ENCODE measurements at regions not wholly inside any gene's neighbourhood (a gene's known extent, or its start where the extent isn't known, plus 50 kb on each side); places are given as distances from the start of the nearest gene placed in this dataset.
"Not testable (repeated sequence)": the region's sequence is repeated elsewhere in the genome, so short reads cannot be mapped to it uniquely, and the experiment has no call there.

DNA sequence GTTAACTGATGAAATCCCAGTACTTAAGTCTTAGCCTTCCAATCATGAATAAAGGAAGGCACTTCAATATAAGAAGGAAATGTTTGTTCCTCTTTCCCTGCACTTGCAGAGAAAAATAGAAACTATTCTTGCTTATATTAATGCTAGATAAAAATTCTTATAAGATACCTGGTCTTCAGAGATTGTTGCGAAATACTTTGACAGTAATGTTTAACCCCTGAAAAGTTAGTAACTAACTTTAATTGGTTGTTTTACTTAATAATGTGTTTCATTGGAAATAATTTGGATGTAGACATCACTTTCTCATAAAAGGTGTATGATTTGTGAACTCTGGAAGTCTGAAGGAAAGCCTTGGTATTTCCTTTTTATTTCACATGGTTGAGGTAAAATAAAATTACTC lies 294.2 kb upstream of the SYNCRIP start:
- DNase-seq: no peak

DNA sequence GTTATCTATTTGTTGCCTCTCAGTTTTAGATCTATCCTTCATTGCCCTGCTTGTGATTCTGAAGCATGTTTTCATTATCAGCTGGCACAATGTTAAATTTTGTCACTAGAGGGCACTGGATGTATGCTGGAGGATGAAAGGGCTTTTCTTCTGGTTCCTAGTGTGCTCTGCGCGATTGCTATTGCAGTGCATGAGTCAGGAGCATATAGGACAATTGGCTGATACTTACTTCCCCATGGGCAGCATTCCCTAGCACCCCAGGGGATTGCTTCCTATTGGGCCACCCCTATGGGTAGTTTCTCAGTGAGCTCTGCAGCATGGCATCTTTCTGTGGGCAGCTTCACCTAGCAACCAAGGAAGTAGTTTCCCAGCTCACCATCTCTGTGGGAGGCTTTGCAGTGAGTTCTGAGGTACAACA lies 280.3 kb upstream of the SYNCRIP start:
- peak; percentile 30 for DNase-seq

DNA sequence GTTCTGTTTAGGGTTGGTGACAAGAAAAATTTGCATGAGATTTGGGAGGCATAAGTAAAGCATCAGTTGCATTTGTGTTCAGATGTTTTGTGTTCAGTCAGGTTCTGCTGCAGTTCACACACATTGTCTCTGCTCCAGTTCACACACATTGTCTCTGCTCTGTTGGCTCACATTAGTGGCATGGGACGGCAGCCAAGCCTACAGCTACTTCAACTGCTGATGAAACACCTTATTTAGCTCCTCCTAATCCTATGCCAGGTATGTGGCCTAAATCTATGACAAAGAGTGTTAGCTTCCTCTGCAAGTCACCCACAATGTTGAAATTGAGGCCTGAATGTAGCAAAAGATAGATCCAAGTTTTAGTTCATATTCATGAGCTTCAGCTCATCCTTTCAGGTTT lies 278.1 kb upstream of the SYNCRIP start:
- DNase-seq: no peak

DNA sequence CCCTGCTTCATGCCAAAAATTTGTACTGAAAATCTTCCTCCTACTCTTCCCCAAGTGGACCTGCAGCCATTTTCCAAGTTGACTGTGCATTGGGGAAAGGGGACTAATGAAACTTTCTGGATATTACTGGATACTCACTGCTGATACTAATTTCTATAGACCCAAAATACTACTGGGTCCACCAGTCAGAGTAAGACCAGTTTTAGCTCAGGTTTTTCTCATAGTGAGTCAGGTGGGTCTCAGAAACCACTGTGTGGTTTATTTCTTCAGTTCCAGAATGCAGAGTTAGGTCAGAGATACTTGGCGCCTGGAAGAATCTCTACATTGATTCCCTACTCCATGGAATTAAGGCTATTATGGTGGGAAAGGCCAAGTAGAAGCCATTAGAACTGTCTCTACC lies 274.8 kb upstream of the SYNCRIP start:
- DNase-seq: no peak

DNA sequence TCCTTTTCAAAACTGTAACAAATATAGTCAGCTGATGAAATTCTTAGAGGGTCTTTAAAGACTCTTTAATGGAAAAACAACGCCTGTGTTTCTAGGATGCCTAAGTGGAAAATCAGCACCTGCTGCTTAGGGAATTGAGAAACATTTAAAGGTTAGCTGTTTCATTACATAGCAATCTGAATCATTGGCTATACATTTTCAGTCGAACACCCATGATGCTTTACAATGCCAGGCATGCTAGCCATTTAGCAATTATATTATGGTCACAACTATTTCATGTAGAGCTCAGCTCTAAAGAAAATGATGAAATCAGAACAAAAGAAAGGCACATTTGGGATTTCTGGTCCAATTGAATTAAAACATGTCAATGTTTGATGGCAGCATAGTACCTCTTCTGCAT lies 270.3 kb upstream of the SYNCRIP start:
- no peak for DNase-seq

DNA sequence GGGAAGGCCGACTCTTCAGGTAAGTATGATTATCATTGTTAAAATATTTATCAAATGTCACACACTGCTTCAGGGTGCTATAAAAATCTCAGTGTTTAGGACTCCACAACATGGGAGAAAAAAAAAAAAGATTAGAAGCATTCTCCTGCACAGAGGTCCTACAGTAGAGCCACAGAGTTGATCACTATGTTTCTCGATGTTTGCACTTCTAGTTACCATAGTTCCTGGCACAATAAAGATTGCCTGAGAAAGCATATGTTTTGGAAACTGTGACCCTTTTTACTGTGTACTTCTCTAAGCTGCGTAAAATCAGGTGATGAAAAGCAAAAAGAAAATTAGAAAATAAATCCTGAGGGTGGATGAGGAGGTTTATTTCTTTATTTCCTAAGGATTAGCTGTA lies 269.9 kb upstream of the SYNCRIP start:
- DNase-seq: no peak

DNA sequence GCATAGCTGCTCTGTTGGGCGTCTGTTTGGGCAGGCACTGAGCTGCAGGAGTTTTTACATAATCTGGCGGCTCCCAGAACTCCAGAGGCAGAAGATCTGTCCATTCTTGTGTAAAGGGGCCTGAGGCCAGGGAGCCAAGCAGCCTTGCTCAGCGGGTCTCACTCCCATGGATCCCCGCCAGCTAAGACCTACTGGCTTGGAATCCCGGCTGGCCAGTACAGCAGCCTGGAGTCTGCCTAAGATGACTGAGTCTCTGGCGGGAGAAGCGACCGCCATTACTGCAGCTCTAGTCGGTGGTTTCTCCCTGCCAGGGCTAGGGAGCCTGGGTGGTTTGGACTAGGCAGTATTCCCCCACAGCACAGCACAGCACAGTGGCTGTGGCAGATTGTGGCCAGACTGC lies 268.4 kb upstream of the SYNCRIP start:
- no peak for DNase-seq

DNA sequence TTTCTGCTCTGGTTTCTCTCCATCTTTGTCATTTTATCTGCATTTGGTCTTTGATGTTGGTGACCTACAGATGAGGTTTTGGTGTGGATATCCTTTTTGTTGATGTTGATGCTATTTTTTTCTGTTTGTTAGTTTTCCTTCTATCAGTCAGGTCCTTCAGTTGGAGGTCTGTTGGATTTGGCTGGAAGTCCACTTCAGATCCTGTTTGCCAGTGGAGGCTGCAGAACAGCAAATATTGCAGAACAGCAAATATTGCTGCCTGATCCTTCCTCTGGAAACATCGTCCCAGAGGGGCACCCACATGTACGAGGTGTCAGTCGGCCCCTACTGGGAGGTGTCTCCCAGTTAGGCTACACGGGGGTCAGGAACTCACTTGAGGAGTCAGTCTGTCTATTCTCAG lies 265.4 kb upstream of the SYNCRIP start:
- not testable (repeated sequence) for DNase-seq

DNA sequence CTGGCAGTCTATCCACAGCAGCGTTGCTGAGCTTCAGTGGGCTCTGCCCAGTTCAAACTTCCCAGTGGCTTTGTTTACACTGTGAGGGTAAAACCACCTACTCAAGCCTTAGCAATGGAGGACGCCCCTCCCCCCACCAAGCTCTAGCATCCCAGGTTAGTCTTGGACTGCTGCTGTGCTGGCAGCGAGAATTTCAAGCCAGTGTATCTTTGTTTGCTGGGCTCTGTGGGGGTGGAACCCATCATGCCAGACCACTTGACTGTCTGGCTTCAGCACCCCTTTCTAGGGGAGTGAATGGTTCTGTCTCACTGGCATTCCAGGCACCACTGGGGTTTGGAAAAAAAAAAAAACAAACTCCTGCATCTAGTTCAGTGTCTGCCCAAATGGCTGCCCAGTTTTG lies 249.7 kb upstream of the SYNCRIP start:
- no peak for DNase-seq

DNA sequence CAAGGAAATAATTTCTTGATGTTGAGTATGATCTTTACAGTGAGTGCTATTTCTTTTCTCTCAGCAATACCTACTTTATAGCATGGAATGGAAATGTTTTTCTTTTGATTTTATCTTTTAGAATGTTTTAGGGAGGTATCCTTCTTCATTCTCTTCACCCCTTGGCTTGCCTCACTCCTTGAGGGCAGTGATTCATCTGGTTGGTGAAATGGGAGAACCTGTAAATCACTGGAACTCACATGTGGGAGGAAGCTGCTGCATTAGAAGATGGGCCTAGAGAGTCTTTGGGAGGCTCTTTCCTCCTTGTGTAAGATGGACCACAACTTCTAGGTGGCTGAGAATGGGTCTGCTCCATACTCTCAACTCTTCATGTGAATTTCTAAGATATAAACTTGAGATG lies 244.8 kb upstream of the SYNCRIP start:
- DNase-seq: no peak

DNA sequence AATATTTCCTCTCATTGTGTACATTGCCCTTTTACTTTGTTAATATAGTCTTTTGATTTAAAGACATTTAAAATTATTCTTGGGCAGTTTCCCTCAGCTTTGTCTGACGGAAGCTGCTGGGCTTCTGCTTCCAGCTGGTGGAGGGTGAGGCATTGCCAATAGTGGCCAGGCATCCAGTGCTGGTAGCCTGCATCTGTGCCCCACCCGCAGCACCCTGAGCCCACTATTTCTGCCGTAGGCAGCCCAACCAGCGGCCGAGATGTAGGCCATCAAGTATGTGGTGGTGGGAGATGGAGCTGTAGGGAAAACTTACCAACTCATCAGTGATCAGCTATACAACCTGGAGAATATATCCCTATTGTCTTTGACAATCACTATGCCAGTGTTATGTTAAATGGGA lies 226.0 kb upstream of the SYNCRIP start:
- no peak for DNase-seq

DNA sequence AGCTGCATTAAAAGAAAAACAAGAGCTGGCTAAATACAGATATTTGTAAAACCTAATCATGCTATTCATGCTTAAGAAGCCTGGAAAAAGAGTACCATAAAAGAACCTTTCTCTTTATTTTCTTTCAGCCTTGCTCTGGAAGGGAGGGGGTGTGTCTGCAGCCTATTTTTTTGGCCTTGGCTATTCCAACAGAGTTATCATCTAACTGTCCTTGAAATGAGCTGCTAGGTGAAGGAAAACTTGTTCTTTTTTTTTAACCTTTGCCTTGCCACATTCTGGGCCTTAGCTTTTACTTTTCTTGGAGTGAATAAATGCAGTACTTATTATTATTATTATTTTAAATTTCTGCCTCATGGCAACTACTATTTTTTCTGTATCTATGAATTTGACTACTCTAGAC lies 224.9 kb upstream of the SYNCRIP start:
- DNase-seq: no peak

DNA sequence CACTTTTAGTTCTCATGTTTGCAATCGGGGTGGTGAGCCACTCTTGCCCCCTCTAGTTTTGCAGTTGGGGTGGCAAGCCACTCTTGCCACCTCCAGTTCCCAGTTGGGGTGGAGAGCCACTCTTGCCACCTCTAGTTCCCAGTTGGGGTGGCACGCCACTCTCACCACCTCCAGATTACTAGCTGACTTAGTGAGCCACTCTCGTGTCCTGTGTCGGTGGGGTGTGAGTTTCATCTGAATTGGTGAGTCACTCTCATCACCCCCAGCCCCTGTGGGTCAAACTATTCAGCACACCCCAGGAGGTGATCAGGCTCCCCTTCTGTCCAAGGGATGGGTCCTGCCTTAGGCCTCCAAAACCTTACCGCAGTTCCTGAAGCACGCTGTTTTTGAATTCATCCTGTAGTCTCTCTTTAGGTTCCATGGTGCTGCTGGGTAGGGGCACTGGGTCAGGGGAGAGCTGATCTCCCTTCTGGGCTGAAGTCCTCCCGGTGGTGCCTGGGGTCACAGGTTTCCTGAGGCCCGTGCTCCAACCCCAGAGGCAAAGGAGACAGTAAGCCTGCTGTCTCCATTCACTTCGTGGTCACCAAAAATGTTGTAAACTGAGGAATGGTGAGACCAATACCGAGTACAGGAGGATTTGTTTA lies 224.2 kb upstream of the SYNCRIP start:
- DNase-seq: no peak

DNA sequence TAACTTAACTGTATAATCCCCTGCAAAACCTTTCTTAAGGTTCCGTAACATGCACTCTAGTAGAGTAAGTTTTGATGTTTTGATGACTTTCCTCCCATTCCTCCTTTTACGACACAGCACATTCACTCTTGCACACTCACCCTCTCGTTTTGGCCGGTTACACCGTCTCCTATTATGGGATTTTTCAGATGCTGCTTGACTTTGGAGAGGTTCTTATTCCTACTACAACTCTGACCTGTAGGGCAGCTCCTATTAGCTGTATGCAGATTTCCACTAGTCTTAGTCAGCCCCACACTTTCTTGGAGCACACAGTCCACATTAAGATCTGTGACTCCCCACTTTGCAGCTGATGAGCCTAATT lies 223.7 kb upstream of the SYNCRIP start:
- no peak for DNase-seq

DNA sequence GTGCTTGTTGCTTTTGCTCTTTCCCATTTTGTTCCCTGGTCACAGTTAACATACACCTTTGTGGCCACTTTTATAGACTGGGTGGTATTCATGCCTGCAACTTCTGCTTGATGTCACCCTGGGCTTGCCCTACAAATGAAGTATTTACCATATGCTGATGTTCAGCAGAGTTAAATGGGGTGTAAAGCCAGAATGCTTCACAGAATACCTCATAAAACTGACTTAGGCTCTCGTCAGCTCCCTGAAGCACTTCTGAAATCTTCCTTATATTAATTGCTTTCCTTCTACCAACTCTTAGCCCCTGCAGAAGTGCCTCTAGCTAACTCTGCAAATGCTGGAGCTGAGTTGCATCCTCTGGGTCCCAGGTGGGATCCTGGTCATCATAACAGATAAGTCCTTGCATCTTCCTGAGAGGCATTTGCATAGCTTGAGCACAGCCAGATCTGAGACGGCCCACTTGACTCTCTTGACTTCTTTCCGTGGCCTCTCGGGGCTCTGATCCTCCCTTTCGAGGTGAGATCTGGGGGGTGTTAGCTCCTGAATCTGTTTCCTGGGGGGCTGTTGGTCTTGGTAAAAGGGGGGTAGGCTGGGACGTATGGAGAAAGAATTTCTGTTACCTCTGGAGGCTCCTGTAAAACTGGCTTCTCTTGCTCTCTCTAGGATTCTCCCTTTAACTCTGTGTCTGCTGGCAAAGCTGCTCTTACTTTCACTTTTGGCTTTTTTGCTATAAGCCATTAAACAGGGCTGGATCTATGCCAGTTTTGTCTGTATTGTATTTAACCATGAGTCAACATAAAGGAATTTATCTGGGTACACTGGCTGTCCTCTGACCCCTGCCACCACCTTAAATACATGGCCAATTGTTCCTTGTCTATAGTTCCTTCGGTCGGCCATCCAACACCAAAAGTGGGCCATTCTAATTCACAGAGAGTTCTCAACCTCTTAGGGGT lies 223.0 kb upstream of the SYNCRIP start:
- no peak for DNase-seq

DNA sequence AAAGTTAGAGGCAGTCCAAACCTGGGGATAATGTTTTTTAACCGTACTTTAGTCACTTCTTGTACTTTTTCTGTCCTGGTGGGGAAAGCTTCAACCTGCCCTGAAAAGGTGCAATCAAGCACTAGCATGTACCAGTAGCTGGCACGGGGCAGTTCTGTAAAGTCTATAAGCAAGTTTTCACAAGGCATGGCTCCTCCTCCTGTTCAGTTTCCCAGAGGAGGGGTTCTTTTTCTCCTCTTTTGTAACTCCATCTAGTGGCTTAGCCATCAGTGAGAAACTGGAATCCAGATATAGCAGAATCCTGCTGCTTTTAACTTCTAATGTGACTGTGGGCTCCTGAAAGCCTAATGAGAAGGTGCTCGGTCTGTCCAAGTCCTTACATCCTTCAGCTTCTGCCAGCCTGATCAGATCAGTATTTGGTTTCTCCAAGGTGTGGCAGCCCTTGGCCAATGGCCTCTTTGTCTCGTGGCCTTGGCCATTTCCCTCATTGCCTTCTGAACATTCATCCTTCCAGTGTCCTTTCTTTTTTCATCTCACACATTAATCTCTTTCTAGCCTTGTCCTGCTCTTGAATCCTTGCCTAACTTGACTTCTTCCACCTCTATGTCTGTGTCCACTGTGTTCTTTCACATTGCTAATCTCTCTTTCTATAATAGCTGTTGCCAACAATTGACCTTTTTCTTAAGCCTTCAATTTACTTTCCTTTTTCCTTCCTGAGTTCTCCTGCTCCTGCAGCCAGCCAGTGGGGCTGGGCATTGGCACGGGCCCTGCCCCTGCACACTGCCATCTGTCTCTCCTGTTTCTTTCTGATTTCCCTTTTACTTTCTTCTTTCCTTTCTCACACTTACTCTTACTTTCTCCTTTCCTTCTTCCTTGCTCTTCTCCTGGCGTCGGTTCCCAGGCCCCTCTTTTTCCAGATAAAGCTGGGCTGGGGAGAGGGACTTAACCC lies 222.0 kb upstream of the SYNCRIP start:
- no peak for DNase-seq

DNA sequence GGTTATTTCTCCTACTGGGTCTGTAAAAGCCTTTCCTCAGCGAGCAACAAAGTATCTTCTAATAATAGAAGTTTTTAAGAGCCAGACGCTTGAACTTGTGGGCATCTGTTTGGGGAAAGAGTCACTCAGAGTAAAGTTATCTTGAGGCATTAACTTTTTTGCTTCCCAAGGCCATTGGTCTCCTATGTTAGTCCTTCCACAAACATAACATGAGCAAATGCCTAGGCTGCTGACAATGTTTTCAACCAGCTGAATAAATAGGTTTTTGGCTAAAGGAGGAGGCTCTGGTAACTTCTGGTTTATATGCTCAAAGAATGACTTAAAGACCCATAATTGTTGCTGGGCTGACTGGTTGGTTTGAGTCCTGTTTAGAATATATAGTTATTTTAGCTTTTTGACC lies 213.5 kb upstream of the SYNCRIP start:
- DNase-seq: no peak

DNA sequence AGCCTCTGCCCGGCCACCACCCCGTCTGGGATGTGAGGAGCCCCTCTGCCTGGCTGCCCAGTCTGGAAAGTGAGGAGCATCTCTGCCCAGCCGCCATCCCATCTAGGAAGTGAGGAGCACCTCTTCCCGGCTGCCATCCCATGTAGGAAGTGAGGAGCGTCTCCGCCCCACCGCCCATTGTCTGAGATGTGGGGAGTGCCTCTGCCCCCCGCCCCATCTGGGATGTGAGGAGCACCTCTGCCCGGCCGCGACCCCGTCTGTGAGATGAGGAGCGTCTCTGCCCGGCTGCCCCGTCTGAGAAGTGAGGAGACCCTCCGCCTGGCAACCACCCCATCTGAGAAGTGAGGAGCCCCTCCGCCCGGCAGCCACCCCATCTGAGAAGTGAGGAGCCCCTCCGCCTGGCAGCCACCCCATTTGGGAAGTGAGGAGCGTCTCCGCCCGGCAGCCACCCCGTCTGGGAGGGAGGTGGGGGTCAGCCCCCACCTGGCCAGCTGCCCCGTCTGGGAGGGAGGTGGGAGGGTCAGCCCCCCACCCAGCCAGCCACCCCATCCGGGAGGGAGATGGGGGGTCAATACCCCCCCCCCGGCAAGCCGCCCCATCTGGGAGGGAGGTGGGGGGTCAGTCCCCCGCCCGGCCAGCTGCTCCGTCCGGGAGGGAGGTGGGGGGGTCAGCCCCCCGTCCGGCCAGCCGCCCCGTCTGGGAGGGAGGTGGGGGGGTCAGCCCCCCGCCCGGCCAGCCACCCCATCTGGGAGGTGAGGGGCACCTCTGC lies 195.8 kb upstream of the SYNCRIP start:
- DNase-seq: not testable (repeated sequence)

DNA sequence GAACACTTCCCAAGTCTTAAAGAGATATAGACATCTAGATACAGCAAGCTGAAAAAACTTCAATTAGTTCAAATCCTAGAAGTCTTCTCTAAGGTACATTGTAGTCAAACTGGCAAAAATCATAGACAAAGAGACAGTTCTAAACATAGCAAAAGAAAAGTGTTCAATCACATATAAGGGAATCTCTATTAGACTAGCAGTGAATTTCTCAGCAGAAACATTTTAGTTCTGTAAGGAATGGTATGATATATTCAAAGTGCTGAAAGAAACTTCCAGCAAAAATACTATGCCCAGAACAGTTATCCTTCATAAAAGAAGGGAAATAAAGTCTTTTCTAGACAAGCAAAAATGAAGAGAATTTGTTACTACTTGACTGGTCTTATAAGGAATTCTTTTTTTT lies 186.3 kb upstream of the SYNCRIP start:
- no peak for DNase-seq

DNA sequence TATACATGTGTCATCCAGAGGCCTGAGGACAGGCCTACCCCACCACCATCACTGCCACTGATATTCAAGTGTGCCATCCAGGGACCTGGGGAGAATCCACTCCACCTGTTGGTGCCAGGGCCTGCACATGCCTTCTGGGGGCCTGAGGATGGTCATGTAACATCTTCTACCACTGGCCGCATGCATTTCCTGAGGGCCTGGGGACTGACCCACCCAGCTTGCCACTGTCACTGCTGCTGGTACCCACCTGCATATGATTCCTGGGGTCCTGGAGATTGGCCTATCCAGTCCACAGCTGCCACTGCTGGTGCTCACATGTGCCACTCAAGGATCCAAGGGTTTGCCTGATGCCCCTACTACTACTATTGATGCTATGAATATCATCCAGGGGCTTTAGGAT lies 184.3 kb upstream of the SYNCRIP start:
- DNase-seq: no peak

DNA sequence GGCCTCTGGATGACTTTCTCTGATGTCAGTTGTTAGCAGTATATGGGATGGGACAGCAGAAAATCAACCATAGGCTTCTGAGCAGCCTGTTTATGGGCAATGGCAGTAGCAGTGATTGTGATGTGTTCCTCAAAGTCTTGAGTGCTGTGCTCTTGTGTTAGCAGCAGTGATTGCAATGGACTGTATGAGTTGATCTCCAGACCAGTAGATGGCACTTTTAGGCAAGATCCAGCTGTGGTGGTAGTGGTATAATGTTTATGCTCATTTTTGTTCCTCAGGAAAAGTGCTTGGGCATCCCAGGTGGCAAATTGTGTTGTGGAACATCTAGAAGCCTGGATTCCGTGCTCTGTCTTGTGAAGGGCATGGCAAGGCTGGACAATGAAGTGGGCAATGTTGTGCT lies 181.6 kb upstream of the SYNCRIP start:
- DNase-seq: no peak

DNA sequence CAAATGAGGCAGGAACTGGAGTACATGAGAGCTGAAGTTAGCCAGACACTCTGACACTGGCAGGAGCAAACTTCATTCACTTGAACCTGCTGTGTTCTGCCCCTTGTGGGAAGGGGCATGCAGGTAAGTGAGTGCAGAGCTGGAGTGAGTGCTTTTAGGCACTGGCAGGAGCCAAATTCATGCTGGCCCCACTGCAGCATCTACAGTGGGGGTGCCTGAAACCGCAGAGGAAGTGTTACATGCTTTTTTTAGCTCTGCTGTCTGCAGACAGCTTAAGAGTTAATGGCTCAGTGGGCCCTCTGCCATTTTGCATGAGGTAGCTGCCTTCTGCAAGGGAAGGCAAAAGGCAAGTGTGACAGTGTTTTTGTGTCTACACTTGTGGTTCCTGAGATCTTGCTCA lies 167.9 kb upstream of the SYNCRIP start:
- no peak for DNase-seq

DNA sequence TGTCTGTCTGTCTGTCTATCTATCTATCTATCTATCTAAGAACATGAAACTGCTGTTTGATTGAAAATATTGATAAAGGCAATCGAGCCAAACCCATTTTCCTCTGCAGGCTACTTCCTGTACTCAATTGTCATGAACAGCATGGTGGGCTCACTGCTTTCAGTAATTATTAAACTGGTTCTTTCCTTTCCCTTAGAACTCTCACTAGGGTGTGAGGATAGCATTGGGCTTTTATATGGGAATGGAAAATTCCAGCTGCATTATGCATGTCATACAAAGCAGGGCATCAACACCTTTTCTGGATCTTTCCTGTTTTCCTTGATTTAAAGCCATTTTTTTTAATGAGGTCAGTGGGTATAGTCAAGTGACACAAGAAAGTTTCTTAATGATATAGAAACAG lies 161.0 kb upstream of the SYNCRIP start:
- no peak for DNase-seq
